PC-3 (cell line): ENCODE measurements at regions not wholly inside any gene's neighbourhood (a gene's known extent, or its start where the extent isn't known, plus 50 kb on each side); places are given as distances from the start of the nearest gene placed in this dataset.

ENCODE experiments used
- ATAC-seq: fragments of 200-7000 bp; cut with Tn5 transposase; 2 replicates; pipeline ENCODE4 v1.9.1; 2020; ENCODE audit warnings: mild to moderate bottlenecking, moderate library complexity
- BruUV-seq: library from RNA; stranded (reverse); fragments of 400-500 nt; replicated peaks from 2 replicates; lab custom pipeline; 2021; lab: Mats Ljungman, UMichigan
- CTCF ChIA-PET: fragments of 300-600 bp; sonication (Branson Sonifier 250); formaldehyde crosslinking; loops from one replicate; lab custom pipeline; 2022; ENCODE audit warnings: antibody characterized with exemption; lab: Charles Lee
- POLR2A ChIA-PET: fragments of 300-600 bp; sonication (Branson Sonifier 250); formaldehyde crosslinking; loops from one replicate; lab custom pipeline; 2022; ENCODE audit warnings: antibody characterized with exemption; ENCODE audit not compliant: unreplicated experiment; lab: Charles Lee
- DNase-seq: peaks from one replicate; pipeline ENCODE4 v3.0.0-alpha.2; 2015
- H2AFZ ChIP-seq: fragments of 300-600 bp; sonication (generic); 2 replicates; pipeline ENCODE4 v1.6.0; 2016; ENCODE audit warnings: antibody characterized with exemption, low read length
- H3F3A ChIP-seq: fragments of 300-600 bp; sonication (generic); one replicate; pipeline ENCODE4 v1.6.0; 2017; ENCODE audit warnings: antibody characterized with exemption, low read length, control low read depth, mild to moderate bottlenecking; ENCODE audit not compliant: unreplicated experiment
- H3K27ac ChIP-seq: fragments of 300-600 bp; sonication (generic); 2 replicates; pipeline ENCODE4 v1.5.1; 2016; ENCODE audit warnings: mild to moderate bottlenecking, low read length
- H3K27me3 ChIP-seq: fragments of 300-600 bp; sonication (generic); 2 replicates; pipeline ENCODE4 v1.6.1; 2016; ENCODE audit warnings: low read length, mixed read lengths
- H3K36me3 ChIP-seq: fragments of 300-600 bp; sonication (generic); 2 replicates; pipeline ENCODE4 v1.6.1; 2016; ENCODE audit warnings: low read depth, mixed run types, low read length, mixed read lengths
- H3K4me1 ChIP-seq: fragments of 300-600 bp; sonication (generic); 2 replicates; pipeline ENCODE4 v1.5.1; 2016; ENCODE audit warnings: low read length; ENCODE audit not compliant: insufficient read depth
- H3K4me2 ChIP-seq: fragments of 300-600 bp; sonication (generic); 2 replicates; pipeline ENCODE4 v1.6.0; 2016; ENCODE audit warnings: low read length
- H3K4me3 ChIP-seq: fragments of 300-600 bp; sonication (generic); 2 replicates; pipeline ENCODE4 v1.5.1; 2016; ENCODE audit warnings: mild to moderate bottlenecking, low read length, mixed read lengths
- H3K79me2 ChIP-seq: fragments of 300-600 bp; sonication (generic); 2 replicates; pipeline ENCODE4 v1.6.1; 2017; ENCODE audit warnings: low read length, mixed read lengths
- H3K9ac ChIP-seq: fragments of 300-600 bp; sonication (generic); 2 replicates; pipeline ENCODE4 v1.6.0; 2016; ENCODE audit warnings: mild to moderate bottlenecking, low read length
- H3K9me2 ChIP-seq: fragments of 300-600 bp; sonication (generic); replicated peaks from 2 replicates; pipeline ENCODE4 v1.6.1; 2016; ENCODE audit warnings: mixed run types, low read length, mixed read lengths
- H3K9me3 ChIP-seq: fragments of 300-600 bp; sonication (generic); 2 replicates; pipeline ENCODE4 v1.6.1; 2016; ENCODE audit warnings: low read length, mixed read lengths
- H4K20me1 ChIP-seq: fragments of 300-600 bp; sonication (generic); 2 replicates; pipeline ENCODE4 v1.6.1; 2016; ENCODE audit warnings: low read length, mixed read lengths
- EZH2 ChIP-seq: fragments of 300-600 bp; sonication (generic); IDR thresholded peaks from one replicate; pipeline ENCODE4 v1.6.1; 2017; ENCODE audit warnings: antibody characterized with exemption, mild to moderate bottlenecking, low read length; ENCODE audit not compliant: unreplicated experiment
- EZH2phosphoT487 ChIP-seq: fragments of 300-600 bp; sonication (generic); IDR thresholded peaks from 2 replicates; pipeline ENCODE4 v1.6.1; 2018; ENCODE audit warnings: mild to moderate bottlenecking, antibody characterized with exemption, low read length, borderline replicate concordance
- intact Hi-C: fragments of 100-400 bp; cut with micrococcal nuclease; formaldehyde crosslinking; loops from 2 replicates; pipeline ENCODE4 v1.9.0; 2023
- TF ChIP-seq, protein P1 (sequence below): fragments of 300-600 bp; sonication (generic); conservative IDR thresholded peaks from 2 replicates; pipeline ENCODE4 v1.5.1; 2017; ENCODE audit warnings: antibody characterized with exemption, low read depth, mild to moderate bottlenecking, low read length

DNA sequence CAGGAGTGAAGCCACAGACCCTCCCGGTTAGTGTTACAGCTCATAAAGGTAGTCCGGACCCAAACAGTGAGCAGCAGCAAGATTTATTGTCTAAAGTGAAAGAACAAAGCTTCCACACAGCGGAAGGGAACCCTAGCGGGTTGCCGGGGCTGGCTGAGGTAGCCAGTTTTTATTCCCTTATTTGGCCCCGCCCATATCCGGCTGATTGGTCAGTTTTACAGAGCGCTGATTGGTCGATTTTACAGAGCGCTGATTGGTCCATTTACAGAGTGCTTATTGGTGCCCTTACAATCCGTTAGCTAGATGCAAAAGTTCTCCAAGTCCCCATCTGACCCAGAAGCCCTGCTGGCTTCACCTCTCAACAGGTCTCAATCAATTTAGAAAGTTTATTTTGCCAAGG is 126.0 kb upstream of the RFC3 start:
- Histone ChIP-seq H3K27ac (no peak overlapping the region), H4K20me1 (no peaks in the 10 kb centered on the region), H3K4me3 (no peak overlapping the region), H3K36me3 (no peaks in the 10 kb centered on the region), H3K27me3 (no peaks in the 10 kb centered on the region), H3K9me3 (no peaks in the 10 kb centered on the region), H3K4me1 (peaks cover 16% of the 10 kb centered on the region), H3F3A (no peaks in the 10 kb centered on the region), H3K4me2 (no peak overlapping the region), H3K79me2 (no peaks in the 10 kb centered on the region), H3K9me2 (no peaks in the 10 kb centered on the region), H2AFZ (no peak overlapping the region), H3K9ac (no peak overlapping the region)
- TF ChIP-seq, protein P1, sequence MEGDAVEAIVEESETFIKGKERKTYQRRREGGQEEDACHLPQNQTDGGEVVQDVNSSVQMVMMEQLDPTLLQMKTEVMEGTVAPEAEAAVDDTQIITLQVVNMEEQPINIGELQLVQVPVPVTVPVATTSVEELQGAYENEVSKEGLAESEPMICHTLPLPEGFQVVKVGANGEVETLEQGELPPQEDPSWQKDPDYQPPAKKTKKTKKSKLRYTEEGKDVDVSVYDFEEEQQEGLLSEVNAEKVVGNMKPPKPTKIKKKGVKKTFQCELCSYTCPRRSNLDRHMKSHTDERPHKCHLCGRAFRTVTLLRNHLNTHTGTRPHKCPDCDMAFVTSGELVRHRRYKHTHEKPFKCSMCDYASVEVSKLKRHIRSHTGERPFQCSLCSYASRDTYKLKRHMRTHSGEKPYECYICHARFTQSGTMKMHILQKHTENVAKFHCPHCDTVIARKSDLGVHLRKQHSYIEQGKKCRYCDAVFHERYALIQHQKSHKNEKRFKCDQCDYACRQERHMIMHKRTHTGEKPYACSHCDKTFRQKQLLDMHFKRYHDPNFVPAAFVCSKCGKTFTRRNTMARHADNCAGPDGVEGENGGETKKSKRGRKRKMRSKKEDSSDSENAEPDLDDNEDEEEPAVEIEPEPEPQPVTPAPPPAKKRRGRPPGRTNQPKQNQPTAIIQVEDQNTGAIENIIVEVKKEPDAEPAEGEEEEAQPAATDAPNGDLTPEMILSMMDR = no peak
- no peak for TF ChIP-seq EZH2phosphoT487
- no peak for TF ChIP-seq EZH2
- DNase-seq (no peak), ATAC-seq (no peak)
- BruUV-seq = no TSS peak
- ChIA-PET POLR2A (no interaction called here), CTCF (no interaction called here)
- intact Hi-C loops = loop anchor here (1.0 to 10.0 kb wide), 2 partner anchors 31 to 147 kb away; no protein-coding TSS in a partner anchor

DNA sequence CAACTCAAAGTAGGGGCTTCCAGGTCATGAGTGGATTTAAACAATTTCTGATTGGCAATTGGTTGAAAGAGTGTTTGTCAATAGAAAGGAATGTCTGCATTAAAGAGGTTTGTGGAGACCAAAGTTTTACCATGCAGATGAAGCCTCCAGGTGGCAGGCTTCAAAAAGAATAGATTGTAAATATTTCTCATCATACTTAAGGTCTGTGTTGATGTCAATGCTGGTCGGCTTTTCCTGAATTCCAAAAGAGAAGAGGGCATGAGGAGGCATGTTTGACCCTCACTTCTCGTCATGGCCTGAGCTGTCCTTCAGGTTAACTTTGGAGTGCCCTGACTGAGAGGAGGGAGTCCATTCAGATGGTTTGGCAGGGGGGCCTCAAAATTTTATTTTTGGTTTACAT is 125.4 kb upstream of the RFC3 start:
- Histone ChIP-seq H3K79me2 (no peaks in the 10 kb centered on the region), H3K27ac (no peak overlapping the region), H3K4me3 (no peak overlapping the region), H3K9me3 (no peaks in the 10 kb centered on the region), H4K20me1 (no peaks in the 10 kb centered on the region), H3K36me3 (no peaks in the 10 kb centered on the region), H3K4me1 (peaks cover 20% of the 10 kb centered on the region), H3K4me2 (no peak overlapping the region), H3F3A (peaks cover 4% of the 10 kb centered on the region), H3K9me2 (no peaks in the 10 kb centered on the region), H2AFZ (no peak overlapping the region), H3K9ac (no peak overlapping the region), H3K27me3 (no peaks in the 10 kb centered on the region)
- DNase-seq (peak; percentile 40), ATAC-seq (no peak)
- no TSS peak for BruUV-seq
- intact Hi-C loops = loop anchor here (1.0 to 10.0 kb wide), 2 partner anchors 31 to 148 kb away; no protein-coding TSS in a partner anchor
- ChIA-PET CTCF (no interaction called here), POLR2A (no interaction called here)
- TF ChIP-seq EZH2 (no peak), EZH2phosphoT487 (no peak)
- TF ChIP-seq, protein P1 = 0 out of 2 replicates have a peak, but pooled peaks have one; percentile 26

DNA sequence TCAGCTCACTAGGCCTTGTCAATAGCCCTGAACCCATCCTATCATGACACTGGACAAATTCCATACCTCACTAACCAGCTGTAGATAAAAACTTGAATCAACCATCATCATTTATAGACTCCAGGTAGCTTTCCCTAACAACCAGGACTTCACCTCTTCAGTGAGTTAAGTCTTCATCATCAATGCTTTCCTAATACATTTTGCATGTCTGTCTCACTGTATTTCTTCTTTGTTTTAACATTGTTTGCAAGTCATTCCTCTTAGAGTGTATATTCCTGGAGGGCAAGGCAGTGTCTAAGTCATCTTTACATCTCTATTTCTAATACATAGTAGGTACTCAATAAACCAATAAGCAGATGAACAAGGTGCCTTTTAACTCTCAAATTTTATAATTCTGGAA is 123.4 kb upstream of the RFC3 start:
- H3K79me2 ChIP-seq = no peaks in the 10 kb centered on the region
- no peak overlapping the region for H2AFZ ChIP-seq
- H3F3A ChIP-seq = peaks cover 12% of the 10 kb centered on the region
- no TSS peak for BruUV-seq
- H3K9me2 ChIP-seq = no peaks in the 10 kb centered on the region
- H3K4me2 ChIP-seq = no peak overlapping the region
- H3K27ac ChIP-seq = no peak overlapping the region
- H3K9ac ChIP-seq = no peak overlapping the region
- H3K36me3 ChIP-seq = no peaks in the 10 kb centered on the region
- no peaks in the 10 kb centered on the region for H3K9me3 ChIP-seq
- no peak for DNase-seq
- ChIA-PET CTCF (no interaction called here), POLR2A (interaction anchor here (0.5 kb wide), 1 partner anchor 29 kb away, joined by 3 read pairs; no protein-coding TSS in a partner anchor)
- intact Hi-C loops = loop anchor here (10.0 kb wide), 1 partner anchor 150 kb away; no protein-coding TSS in a partner anchor
- TF ChIP-seq, protein P1 = no peak
- TF ChIP-seq EZH2 (no peak), EZH2phosphoT487 (no peak)
- no peak overlapping the region for H3K4me3 ChIP-seq
- H4K20me1 ChIP-seq = no peaks in the 10 kb centered on the region
- ATAC-seq = no peak
- no peaks in the 10 kb centered on the region for H3K27me3 ChIP-seq
- H3K4me1 ChIP-seq = peaks cover 40% of the 10 kb centered on the region
